OCI-LY3 (cell line): ENCODE measurements at regions not wholly inside any gene's neighbourhood (a gene's known extent, or its start where the extent isn't known, plus 50 kb on each side); places are given as distances from the start of the nearest gene placed in this dataset.

Source experiments
- EZH2phosphoT487 ChIP-seq: fragments of 200-600 bp; shearing (Covaris generic); IDR thresholded peaks from 2 replicates; pipeline ENCODE4 v1.6.1; 2018; ENCODE audit warnings: antibody characterized with exemption, mixed run types, low read depth
- TF ChIP-seq, protein P1 (sequence below): fragments of 200-600, 300-600 bp; sonication (generic); IDR thresholded peaks from 2 replicates; pipeline ENCODE4 v1.5.1; 2014; ENCODE audit warnings: antibody characterized with exemption, low read length, low read depth

GRCh38 chr14:49017447-49017846, 568.7 kb downstream of the RPS29 start:
- TF ChIP-seq, protein P1, sequence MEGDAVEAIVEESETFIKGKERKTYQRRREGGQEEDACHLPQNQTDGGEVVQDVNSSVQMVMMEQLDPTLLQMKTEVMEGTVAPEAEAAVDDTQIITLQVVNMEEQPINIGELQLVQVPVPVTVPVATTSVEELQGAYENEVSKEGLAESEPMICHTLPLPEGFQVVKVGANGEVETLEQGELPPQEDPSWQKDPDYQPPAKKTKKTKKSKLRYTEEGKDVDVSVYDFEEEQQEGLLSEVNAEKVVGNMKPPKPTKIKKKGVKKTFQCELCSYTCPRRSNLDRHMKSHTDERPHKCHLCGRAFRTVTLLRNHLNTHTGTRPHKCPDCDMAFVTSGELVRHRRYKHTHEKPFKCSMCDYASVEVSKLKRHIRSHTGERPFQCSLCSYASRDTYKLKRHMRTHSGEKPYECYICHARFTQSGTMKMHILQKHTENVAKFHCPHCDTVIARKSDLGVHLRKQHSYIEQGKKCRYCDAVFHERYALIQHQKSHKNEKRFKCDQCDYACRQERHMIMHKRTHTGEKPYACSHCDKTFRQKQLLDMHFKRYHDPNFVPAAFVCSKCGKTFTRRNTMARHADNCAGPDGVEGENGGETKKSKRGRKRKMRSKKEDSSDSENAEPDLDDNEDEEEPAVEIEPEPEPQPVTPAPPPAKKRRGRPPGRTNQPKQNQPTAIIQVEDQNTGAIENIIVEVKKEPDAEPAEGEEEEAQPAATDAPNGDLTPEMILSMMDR, result no peak
- TF ChIP-seq EZH2phosphoT487, result no peak
